Caco-2 (cell line): ENCODE measurements at regions not wholly inside any gene's neighbourhood (a gene's known extent, or its start where the extent isn't known, plus 50 kb on each side); places are given as distances from the start of the nearest gene placed in this dataset.
A peak's percentile ranks its signal among the peaks of the same experiment; 100 is the strongest.

Experiments used
- BruUV-seq: library from RNA; stranded (reverse); fragments of 400-500 nt; replicated peaks from 2 replicates; lab custom pipeline; 2021; lab: Mats Ljungman, UMichigan
- CTCF ChIA-PET: fragments of 300-600 bp; sonication (Branson Sonifier 250); formaldehyde crosslinking; loops from one replicate; lab custom pipeline; 2022; ENCODE audit warnings: antibody characterized with exemption; lab: Charles Lee
- POLR2A ChIA-PET: fragments of 300-600 bp; sonication (Branson Sonifier 250); formaldehyde crosslinking; loops from one replicate; lab custom pipeline; 2022; ENCODE audit warnings: antibody characterized with exemption; lab: Charles Lee
- DNase-seq, 2 experiments: peaks; one replicate each; pipeline versions ENCODE4 v3.0.0 to v3.0.0-alpha.2; 2020 to 2022
- H3K27me3 ChIP-seq: replicated peaks from 2 replicates; pipeline ENCODE4 v1.6.0; 2011; ENCODE audit warnings: low read length; ENCODE audit not compliant: control insufficient read depth, insufficient read depth
- H3K36me3 ChIP-seq: 2 replicates; pipeline ENCODE4 v1.5.1; 2011; ENCODE audit warnings: low read length; ENCODE audit not compliant: control insufficient read depth, insufficient read depth
- H3K4me1 ChIP-seq: fragments of 250-450 bp; sonication (Bioruptor Pico); 2 replicates; pipeline ENCODE4 v1.5.1; 2020; ENCODE audit warnings: mild to moderate bottlenecking
- H3K4me3 ChIP-seq: 2 replicates; pipeline ENCODE4 v1.5.1; 2011; ENCODE audit warnings: low read depth, mild to moderate bottlenecking, control low read depth, low read length
- H3K9me3 ChIP-seq: fragments of 250-450 bp; sonication (Bioruptor Pico); 2 replicates; pipeline ENCODE4 v1.5.1; 2020; ENCODE audit warnings: mild to moderate bottlenecking, moderate library complexity
- H3K27ac Mint-ChIP-seq: one replicate; pipeline ENCODE4 v1.8.0; 2022; ENCODE audit warnings: mixed read lengths; ENCODE audit not compliant: unreplicated experiment
- H3K27me3 Mint-ChIP-seq: one replicate; pipeline ENCODE4 v1.8.0; 2022; ENCODE audit warnings: mixed read lengths; ENCODE audit not compliant: insufficient read depth, unreplicated experiment
- H3K36me3 Mint-ChIP-seq: one replicate; pipeline ENCODE4 v1.8.0; 2022; ENCODE audit warnings: mild to moderate bottlenecking, mixed read lengths; ENCODE audit not compliant: insufficient read depth, unreplicated experiment
- H3K4me1 Mint-ChIP-seq: one replicate; pipeline ENCODE4 v1.8.0; 2022; ENCODE audit warnings: low read depth, mixed read lengths; ENCODE audit not compliant: unreplicated experiment
- H3K4me3 Mint-ChIP-seq: one replicate; pipeline ENCODE4 v1.8.0; 2022; ENCODE audit warnings: mild to moderate bottlenecking, moderate library complexity, mixed read lengths; ENCODE audit not compliant: unreplicated experiment
- H3K9me3 Mint-ChIP-seq: one replicate; pipeline ENCODE4 v1.8.0; 2022; ENCODE audit warnings: mixed read lengths; ENCODE audit not compliant: unreplicated experiment
- CTCF ChIP-seq, 2 experiments: fragments of 200-600 bp in 1 of 2; IDR thresholded peaks; 1 replicate in 1 of 2; 2 replicates in 1 of 2; pipeline versions ENCODE4 v1.5.1 to v1.8.0; 2011 to 2022; ENCODE audit warnings: antibody characterized with exemption in 1 of 2, control low read depth in 1 of 2, inconsistent platforms in 1 of 2, low read depth in 1 of 2, low read length in 1 of 2, mild to moderate bottlenecking in 1 of 2, moderate library complexity in 1 of 2; ENCODE audit not compliant: insufficient read depth in 1 of 2, severe bottlenecking in 1 of 2, unreplicated experiment in 1 of 2
- intact Hi-C: fragments of 100-400 bp; cut with micrococcal nuclease; formaldehyde crosslinking; loops from one replicate; pipeline ENCODE4 v1.10.0; 2022; ENCODE audit not compliant: unreplicated experiment

GRCh38 chr9:97751531-97751930 is 54.4 kb upstream of the XPA start:
- CTCF ChIA-PET: interaction anchor here (1.2 to 1.6 kb wide), 4 partner anchors 8 to 30 kb away, joined by 3 to 7 read pairs (median 4); no protein-coding TSS in a partner anchor

GRCh38 chr9:97752274-97752673 is 55.1 kb upstream of the XPA start:
- Histone ChIP-seq H3K9me3 (no peaks in the 10 kb centered on the region), H3K4me1 (peaks cover 66% of the 10 kb centered on the region), H3K27me3 (no peaks in the 10 kb centered on the region), H3K4me3 (no peak overlapping the region), H3K36me3 (no peaks in the 10 kb centered on the region)
- H3K27ac Mint-ChIP-seq: peak overlapping the region; percentile 80
- H3K4me3 Mint-ChIP-seq: peak overlapping the region; percentile 66
- POLR2A ChIA-PET: interaction anchor here (0.6 to 3.2 kb wide), 6 partner anchors 8 to 55 kb away, joined by 3 to 22 read pairs (median 4); partner anchors contain the start of gene XPA
- no peaks in the 10 kb centered on the region for H3K27me3 Mint-ChIP-seq
- CTCF ChIA-PET: interaction anchor here (0.7 to 1.6 kb wide), 4 partner anchors 18 to 38 kb away, joined by 3 to 7 read pairs (median 5); no protein-coding TSS in a partner anchor
- H3K4me1 Mint-ChIP-seq: peaks cover 55% of the 10 kb centered on the region
- peaks cover 12% of the 10 kb centered on the region for H3K36me3 Mint-ChIP-seq
- TF ChIP-seq CTCF (IDR thresholded peaks at IDR 0.05; ENCODE audit: insufficient read depth in 1 of 2, low read depth in 1 of 2, low read length in 1 of 2, severe bottlenecking in 1 of 2, unreplicated experiment in 1 of 2): no peak
- no peaks in the 10 kb centered on the region for H3K9me3 Mint-ChIP-seq
- peak; percentile 81 to 86 for DNase-seq
- no TSS peak for BruUV-seq
- intact Hi-C loops: loop anchor here (1.0 kb wide), 4 partner anchors 8 to 42 kb away; no protein-coding TSS in a partner anchor

More at GRCh38 chr9:97751531-97751930, 54.4 kb upstream of the XPA start:
- TF ChIP-seq CTCF (IDR thresholded peaks at IDR 0.05; ENCODE audit: insufficient read depth in 1 of 2, low read depth in 1 of 2, low read length in 1 of 2, severe bottlenecking in 1 of 2, unreplicated experiment in 1 of 2): no peak
- peak in 1 of 2 experiments; percentile 63 for DNase-seq
- peak overlapping the region; percentile 80 for H3K27ac Mint-ChIP-seq
- Histone ChIP-seq H3K4me3 (peak overlapping the region; percentile 26), H3K4me1 (peaks cover 73% of the 10 kb centered on the region), H3K27me3 (no peaks in the 10 kb centered on the region), H3K9me3 (no peaks in the 10 kb centered on the region), H3K36me3 (no peaks in the 10 kb centered on the region)
- intact Hi-C loops: no loop called here
- H3K9me3 Mint-ChIP-seq: no peaks in the 10 kb centered on the region
- H3K4me3 Mint-ChIP-seq: peak overlapping the region; percentile 66
- peaks cover 62% of the 10 kb centered on the region for H3K4me1 Mint-ChIP-seq
- POLR2A ChIA-PET: interaction anchor here (1.7 to 3.2 kb wide), 2 partner anchors 9 to 37 kb away, joined by 5 to 22 read pairs; no protein-coding TSS in a partner anchor
- no peaks in the 10 kb centered on the region for H3K27me3 Mint-ChIP-seq
- BruUV-seq: no TSS peak
- H3K36me3 Mint-ChIP-seq: peaks cover 19% of the 10 kb centered on the region

GRCh38 chr9:97753364-97753763 is 56.2 kb upstream of the XPA start:
- Histone ChIP-seq H3K27me3 (no peaks in the 10 kb centered on the region), H3K4me3 (no peak overlapping the region), H3K9me3 (no peaks in the 10 kb centered on the region), H3K36me3 (no peaks in the 10 kb centered on the region), H3K4me1 (peaks cover 56% of the 10 kb centered on the region)
- Mint-ChIP-seq H3K27me3 (no peaks in the 10 kb centered on the region), H3K36me3 (peaks cover 6% of the 10 kb centered on the region), H3K27ac (peak overlapping the region; percentile 80), H3K9me3 (no peaks in the 10 kb centered on the region), H3K4me3 (no peak overlapping the region), H3K4me1 (peaks cover 45% of the 10 kb centered on the region)
- intact Hi-C loops: no loop called here
- POLR2A ChIA-PET: no interaction called here
- BruUV-seq: no TSS peak
- CTCF ChIA-PET: interaction anchor here (0.5 to 1.6 kb wide), 4 partner anchors 19 to 82 kb away, joined by 3 to 5 read pairs (median 4); no protein-coding TSS in a partner anchor
- TF ChIP-seq CTCF (IDR thresholded peaks at IDR 0.05; ENCODE audit: insufficient read depth in 1 of 2, low read depth in 1 of 2, low read length in 1 of 2, severe bottlenecking in 1 of 2, unreplicated experiment in 1 of 2): no peak
- DNase-seq: no peak
